ENCODE measurements at regions not wholly inside any gene's neighbourhood (a gene's known extent, or its start where the extent isn't known, plus 50 kb on each side); places are given as distances from the start of the nearest gene placed in this dataset.
"Not testable (repeated sequence)": the region's sequence is repeated elsewhere in the genome, so short reads cannot be mapped to it uniquely, and the experiment has no call there.

- not testable (repeated sequence) for TF ChIP-seq CTCF (IDR thresholded peaks at IDR 0.05 in 8 of 11, conservative IDR thresholded peaks at IDR 0.05 in 3 of 11); POLR2A (IDR thresholded peaks at IDR 0.05); POLR2AphosphoS5 (IDR thresholded peaks at IDR 0.05)
These were observed 77.0 kb downstream of the CCDC74A start for GRCh38 chr2:131604652-131605051.
